ENCODE measurements at regions not wholly inside any gene's neighbourhood (a gene's known extent, or its start where the extent isn't known, plus 50 kb on each side); places are given as distances from the start of the nearest gene placed in this dataset.

DNA sequence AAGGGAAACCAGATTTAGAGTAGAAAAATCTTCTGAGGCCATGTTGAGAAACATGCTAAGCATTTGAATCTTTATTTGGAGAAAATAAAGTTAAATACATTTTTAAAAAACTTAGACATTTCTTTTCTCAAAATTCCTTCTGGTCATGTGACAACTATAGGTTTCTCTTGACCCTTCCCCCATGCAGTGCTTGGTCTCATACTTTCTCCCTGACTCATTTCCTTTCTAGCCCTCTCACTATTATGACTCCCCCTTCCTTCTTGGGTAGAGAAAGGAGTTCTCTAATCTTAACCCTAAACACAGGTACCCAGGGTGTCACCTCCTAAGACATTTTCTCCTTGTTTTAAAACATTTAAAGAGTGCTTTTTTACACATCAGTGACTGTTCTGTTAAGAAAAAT is 179.5 kb upstream of the TMEM106B start:
- TF ChIP-seq, protein P1, sequence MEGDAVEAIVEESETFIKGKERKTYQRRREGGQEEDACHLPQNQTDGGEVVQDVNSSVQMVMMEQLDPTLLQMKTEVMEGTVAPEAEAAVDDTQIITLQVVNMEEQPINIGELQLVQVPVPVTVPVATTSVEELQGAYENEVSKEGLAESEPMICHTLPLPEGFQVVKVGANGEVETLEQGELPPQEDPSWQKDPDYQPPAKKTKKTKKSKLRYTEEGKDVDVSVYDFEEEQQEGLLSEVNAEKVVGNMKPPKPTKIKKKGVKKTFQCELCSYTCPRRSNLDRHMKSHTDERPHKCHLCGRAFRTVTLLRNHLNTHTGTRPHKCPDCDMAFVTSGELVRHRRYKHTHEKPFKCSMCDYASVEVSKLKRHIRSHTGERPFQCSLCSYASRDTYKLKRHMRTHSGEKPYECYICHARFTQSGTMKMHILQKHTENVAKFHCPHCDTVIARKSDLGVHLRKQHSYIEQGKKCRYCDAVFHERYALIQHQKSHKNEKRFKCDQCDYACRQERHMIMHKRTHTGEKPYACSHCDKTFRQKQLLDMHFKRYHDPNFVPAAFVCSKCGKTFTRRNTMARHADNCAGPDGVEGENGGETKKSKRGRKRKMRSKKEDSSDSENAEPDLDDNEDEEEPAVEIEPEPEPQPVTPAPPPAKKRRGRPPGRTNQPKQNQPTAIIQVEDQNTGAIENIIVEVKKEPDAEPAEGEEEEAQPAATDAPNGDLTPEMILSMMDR (IDR thresholded peaks at IDR 0.05), result no peak
- TF ChIP-seq POLR2AphosphoS5 (IDR thresholded peaks at IDR 0.05), result no peak
- no peak for TF ChIP-seq POLR2A (IDR thresholded peaks at IDR 0.05)
